ENCODE measurements at regions not wholly inside any gene's neighbourhood (a gene's known extent, or its start where the extent isn't known, plus 50 kb on each side); places are given as distances from the start of the nearest gene placed in this dataset.

- Histone ChIP-seq H3K36me3 (no peaks in the 10 kb centered on the region), H3K27ac (no peak overlapping the region), H3K27me3 (no peaks in the 10 kb centered on the region), H3K4me3 (no peak overlapping the region), H3K9me3 (peaks cover 0 to 14% of the 10 kb centered on the region in 2 donors), H3K4me1 (no peaks in the 10 kb centered on the region)
- DNase-seq (ENCODE audit: low spot score), result no peak
- no peak for TF ChIP-seq CTCF (IDR thresholded peaks at IDR 0.05)
Measured at GRCh38 chr12:58513852-58514251, 406.5 kb downstream of the LRIG3 start.

- no peaks in the 10 kb centered on the region for H3K4me1 ChIP-seq
- TF ChIP-seq CTCF (IDR thresholded peaks at IDR 0.05), result no peak
- H3K36me3 ChIP-seq, result no peaks in the 10 kb centered on the region
- H3K4me3 ChIP-seq, result no peak overlapping the region
- no peak for DNase-seq (ENCODE audit: low spot score)
- peaks cover 0 to 20% of the 10 kb centered on the region in 2 donors for H3K9me3 ChIP-seq
- H3K27ac ChIP-seq, result no peak overlapping the region
- no peaks in the 10 kb centered on the region for H3K27me3 ChIP-seq
Measured at GRCh38 chr12:58519839-58520238, 400.5 kb downstream of the LRIG3 start.

- TF ChIP-seq CTCF (IDR thresholded peaks at IDR 0.05), result no peak
- no peak for DNase-seq (ENCODE audit: low spot score)
- no peak overlapping the region for H3K27ac ChIP-seq
- no peaks in the 10 kb centered on the region for H3K27me3 ChIP-seq
- no peaks in the 10 kb centered on the region for H3K4me1 ChIP-seq
- H3K4me3 ChIP-seq, result no peak overlapping the region
- peaks cover 0 to 20% of the 10 kb centered on the region in 2 donors for H3K9me3 ChIP-seq
- no peaks in the 10 kb centered on the region for H3K36me3 ChIP-seq
Measured at GRCh38 chr12:58521152-58521551, 399.2 kb downstream of the LRIG3 start.

- H3K27me3 ChIP-seq, result no peaks in the 10 kb centered on the region
- TF ChIP-seq CTCF (IDR thresholded peaks at IDR 0.05), result no peak
- H3K27ac ChIP-seq, result no peak overlapping the region
- DNase-seq (ENCODE audit: low spot score), result no peak
- peaks cover 0 to 20% of the 10 kb centered on the region in 2 donors for H3K9me3 ChIP-seq
- no peaks in the 10 kb centered on the region for H3K36me3 ChIP-seq
- no peak overlapping the region for H3K4me3 ChIP-seq
- no peaks in the 10 kb centered on the region for H3K4me1 ChIP-seq
Measured at GRCh38 chr12:58521796-58522195, 398.5 kb downstream of the LRIG3 start.

GRCh38 chr12:58523360-58523759 lies 396.9 kb downstream of the LRIG3 start:
- Histone ChIP-seq H3K9me3 (peaks cover 0 to 11% of the 10 kb centered on the region in 2 donors), H3K36me3 (no peaks in the 10 kb centered on the region), H3K4me1 (no peaks in the 10 kb centered on the region), H3K27me3 (no peaks in the 10 kb centered on the region), H3K27ac (no peak overlapping the region), H3K4me3 (no peak overlapping the region)
- DNase-seq (ENCODE audit: low spot score), result no peak
- TF ChIP-seq CTCF (IDR thresholded peaks at IDR 0.05), result no peak

- Histone ChIP-seq H3K27me3 (no peaks in the 10 kb centered on the region), H3K9me3 (no peaks in the 10 kb centered on the region), H3K4me1 (no peaks in the 10 kb centered on the region), H3K4me3 (no peak overlapping the region), H3K36me3 (no peaks in the 10 kb centered on the region), H3K27ac (no peak overlapping the region)
- no peak for TF ChIP-seq CTCF (IDR thresholded peaks at IDR 0.05)
- no peak for DNase-seq (ENCODE audit: low spot score)
Measured at GRCh38 chr12:58528271-58528670, 392.0 kb downstream of the LRIG3 start.
